ENCODE measurements at regions not wholly inside any gene's neighbourhood (a gene's known extent, or its start where the extent isn't known, plus 50 kb on each side); places are given as distances from the start of the nearest gene placed in this dataset.

DNA sequence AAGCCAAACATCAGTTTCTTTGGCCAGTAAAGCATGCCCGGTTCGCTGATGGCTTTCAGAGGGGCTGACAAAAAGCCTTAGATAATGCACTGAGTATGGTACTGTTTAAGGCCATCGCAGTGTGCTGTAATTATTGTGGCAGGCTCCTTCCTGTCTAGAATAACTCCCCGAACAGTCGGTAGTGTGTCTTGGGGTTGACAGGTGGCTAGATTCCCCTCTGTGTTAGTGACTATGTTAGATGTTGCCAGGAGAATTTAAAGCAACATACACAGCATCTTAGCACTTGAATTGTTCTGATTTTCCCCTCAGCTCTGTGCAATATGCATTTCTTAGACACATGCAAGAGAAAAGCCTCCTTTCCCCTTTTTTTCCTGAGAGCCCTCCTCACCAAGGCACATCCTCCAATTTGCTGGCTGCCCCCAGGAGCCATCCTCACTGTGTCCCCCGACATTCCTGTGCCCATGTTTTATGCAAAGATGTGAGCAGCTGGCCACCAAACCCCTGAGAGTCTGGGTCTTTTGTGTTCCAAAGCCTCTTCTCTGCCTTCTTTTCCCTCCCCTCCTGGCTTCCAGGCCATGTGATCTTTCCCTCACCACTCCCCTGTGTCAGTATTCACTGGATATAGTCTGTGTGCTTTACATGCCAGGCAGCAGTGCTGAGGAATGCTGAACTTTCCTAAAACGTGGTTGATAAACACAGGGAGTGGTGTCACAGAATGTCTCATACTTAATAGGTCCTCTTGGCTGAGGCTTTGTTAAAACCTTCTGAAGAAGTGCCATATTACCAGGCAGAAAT is 331.5 kb downstream of the HRH4 start:
- TF ChIP-seq TAF1 (IDR thresholded peaks at IDR 0.05; ENCODE audit: borderline replicate concordance, insufficient read depth, low read length) (no peak), FOXP2 (optimal IDR thresholded peaks at IDR 0.05; ENCODE audit: borderline replicate concordance, extremely low read depth, extremely low read length, insufficient read depth) (no peak)
